ENCODE measurements at regions not wholly inside any gene's neighbourhood (a gene's known extent, or its start where the extent isn't known, plus 50 kb on each side); places are given as distances from the start of the nearest gene placed in this dataset.
"Not testable (repeated sequence)": the region's sequence is repeated elsewhere in the genome, so short reads cannot be mapped to it uniquely, and the experiment has no call there.

DNA sequence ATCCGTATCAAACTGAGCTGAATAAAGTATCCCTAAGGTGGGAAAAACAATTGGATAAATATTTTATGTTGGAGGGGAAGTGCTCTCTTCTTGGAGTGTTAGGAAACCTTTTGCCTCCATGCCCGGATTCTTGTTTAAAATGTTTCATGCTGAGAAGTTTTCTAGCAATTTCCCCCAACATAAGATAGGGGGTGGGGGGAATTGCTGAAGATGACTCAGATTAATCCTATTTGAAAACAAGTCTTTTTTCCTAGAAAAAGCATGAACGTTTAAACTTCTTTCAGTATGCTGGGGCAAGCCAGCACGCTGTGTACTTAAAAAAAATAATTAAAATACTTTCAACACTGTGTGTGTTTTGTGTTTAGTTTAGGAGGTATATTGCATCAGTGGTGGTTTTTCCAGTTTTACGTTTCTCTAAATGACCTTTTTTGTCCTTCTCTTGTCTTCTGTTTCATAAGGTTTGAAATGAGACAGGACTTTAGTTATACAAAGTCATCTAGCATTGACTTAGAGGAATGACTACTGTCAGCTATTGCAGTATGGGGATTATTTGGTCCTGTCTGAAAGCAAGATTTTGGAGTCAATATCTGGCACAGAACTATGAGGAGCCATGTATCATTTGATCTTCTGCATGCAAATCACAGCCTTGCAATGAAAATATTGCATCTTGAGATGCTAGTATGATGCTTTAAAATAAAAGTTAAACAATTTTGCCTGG is 295.9 kb downstream of the GATA3 start:
- DNase-seq, result no peak

DNA sequence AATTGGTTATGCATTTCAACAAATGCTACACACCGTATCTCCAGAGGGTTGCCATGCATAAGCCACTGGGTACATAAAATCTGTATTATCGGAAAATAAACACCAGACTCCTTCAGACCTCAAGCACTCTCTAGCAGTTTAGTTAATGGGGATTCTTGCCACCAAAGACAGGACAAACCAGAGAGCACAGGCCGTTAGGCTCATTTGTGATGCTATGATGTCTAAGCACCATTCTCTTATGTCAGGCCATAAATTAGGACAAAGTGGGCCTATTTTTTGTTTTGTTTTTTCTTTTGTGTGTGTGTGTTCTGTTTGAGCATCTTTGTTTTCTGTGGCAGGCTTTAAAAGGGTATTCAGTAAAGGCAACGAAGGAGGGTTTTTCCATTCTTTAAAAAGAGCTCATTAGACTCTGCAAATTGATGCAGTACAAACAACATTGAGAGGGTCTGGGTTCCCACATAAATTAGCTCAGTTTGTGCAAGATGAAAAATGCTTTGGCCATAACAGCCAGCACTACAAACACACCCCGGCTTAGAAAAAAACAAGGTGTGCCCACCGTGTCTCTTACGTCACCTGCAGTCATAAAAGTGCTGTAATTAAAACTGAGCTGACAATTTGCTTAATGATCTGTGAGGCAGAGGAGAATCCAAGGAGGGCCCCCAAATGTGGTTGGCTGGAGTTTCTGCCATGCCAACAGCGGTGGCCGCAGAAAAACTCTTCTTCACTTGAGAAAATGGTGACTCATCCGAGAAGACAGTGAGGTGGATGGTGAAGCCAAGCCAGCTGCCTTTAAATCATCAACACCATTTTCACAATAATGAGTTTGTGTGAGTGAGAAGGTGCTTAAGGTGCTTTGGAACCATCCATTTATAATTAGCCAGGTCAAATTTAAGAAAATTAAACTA is 297.9 kb downstream of the GATA3 start:
- no peak for DNase-seq

DNA sequence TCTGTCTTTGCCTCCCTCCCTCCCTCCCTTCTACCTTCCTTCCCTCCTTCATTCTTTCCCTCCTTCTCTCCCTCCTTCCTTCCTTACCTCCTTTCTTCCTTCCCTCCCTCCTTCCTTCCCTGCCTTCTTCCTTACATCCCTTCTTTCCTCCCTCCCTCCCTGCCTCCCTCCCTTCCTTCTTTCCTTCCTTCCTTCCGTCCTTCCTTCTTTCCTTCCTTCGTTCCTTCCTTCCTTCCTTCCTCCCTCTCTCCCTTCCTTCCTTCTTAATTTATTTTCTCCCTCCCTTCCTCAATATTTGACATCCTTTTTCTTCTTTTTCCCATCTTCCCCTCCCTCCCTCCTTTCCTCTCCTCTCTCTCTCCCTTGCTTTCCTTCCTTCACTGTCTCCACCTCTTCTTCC is 301.8 kb downstream of the GATA3 start:
- no peak for DNase-seq

DNA sequence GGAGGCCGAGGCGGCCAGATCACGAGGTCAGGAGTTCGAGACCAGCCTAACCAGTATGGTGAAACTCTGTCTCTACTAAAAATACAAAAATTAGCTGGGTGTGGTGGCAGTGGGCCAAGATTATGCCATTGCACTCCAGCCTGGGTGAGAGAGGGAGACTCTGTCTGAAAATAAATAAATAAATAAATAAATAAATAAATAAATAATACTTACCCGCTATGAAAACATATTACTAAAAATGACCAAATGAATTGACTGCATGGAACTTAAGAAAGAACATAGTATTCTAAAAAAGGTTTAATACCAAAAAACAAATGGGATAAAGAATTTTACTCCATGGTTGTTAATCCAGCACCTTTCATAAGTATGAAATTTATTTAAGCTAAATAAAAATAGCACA is 305.0 kb downstream of the GATA3 start:
- no peak for DNase-seq

DNA sequence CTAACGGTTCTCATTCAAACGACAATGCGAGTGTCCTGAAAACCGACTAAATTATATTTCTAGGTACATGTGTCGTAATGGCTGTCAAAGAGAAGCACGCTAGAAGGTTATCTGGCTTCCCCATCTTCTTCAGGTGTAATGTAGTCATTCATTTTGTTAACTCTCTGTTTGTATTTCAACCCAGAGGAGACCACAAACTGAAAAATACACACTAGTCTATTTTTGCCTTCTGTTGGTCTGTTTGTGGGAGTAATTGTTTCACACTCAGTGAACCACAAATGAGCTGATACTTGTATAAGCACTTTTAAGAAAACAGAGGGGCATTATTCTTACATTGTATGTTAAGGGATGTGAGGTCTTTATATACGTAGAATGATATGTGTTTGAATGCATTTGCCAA is 305.9 kb downstream of the GATA3 start:
- DNase-seq, result no peak

DNA sequence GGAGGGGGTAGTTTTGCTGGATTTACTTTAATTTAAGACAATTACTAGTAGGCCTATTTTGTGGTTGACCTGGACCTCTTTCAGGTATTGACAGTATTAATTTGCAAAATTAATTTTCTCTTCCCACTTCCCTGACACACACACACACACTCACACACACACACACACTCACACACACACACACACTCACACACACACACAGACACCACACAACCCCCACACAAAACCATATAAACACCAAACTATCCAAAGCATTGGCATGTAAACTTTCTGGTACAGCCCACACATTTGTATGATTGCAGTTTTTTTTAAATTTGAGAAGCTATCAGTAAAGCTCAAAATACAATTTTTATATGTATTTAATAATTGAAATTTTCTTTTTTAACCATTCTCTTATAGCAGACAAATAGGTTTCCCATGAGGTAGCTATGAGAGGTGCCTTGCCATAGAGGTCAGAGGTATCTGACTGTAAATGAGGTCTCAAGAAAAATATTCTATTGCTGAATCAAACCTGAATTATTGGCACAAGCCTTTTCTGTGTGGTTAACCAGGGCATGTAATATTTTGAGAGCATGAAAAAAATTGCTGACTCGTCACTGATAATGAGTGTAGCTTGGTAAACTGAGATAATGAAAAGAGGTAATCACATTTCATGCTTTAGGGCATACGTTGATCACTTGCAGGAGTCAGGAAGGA is 306.5 kb downstream of the GATA3 start:
- DNase-seq, result no peak

DNA sequence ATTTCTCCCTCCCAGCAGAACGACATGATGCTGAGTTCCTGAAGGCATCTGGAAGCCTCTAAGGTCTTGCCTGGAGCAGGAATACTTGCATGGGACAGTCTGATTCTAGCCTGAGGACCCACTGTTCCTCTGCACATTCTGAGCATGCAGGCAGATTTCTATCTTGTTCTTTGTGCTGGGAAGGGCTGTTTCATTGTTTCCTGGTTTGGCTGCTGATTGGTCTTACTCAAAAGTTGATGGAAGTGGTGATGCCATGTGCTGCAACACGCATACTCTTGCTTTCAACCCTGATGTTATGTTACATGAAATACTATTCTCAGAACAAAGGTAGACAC is 307.0 kb downstream of the GATA3 start:
- no peak for DNase-seq

DNA sequence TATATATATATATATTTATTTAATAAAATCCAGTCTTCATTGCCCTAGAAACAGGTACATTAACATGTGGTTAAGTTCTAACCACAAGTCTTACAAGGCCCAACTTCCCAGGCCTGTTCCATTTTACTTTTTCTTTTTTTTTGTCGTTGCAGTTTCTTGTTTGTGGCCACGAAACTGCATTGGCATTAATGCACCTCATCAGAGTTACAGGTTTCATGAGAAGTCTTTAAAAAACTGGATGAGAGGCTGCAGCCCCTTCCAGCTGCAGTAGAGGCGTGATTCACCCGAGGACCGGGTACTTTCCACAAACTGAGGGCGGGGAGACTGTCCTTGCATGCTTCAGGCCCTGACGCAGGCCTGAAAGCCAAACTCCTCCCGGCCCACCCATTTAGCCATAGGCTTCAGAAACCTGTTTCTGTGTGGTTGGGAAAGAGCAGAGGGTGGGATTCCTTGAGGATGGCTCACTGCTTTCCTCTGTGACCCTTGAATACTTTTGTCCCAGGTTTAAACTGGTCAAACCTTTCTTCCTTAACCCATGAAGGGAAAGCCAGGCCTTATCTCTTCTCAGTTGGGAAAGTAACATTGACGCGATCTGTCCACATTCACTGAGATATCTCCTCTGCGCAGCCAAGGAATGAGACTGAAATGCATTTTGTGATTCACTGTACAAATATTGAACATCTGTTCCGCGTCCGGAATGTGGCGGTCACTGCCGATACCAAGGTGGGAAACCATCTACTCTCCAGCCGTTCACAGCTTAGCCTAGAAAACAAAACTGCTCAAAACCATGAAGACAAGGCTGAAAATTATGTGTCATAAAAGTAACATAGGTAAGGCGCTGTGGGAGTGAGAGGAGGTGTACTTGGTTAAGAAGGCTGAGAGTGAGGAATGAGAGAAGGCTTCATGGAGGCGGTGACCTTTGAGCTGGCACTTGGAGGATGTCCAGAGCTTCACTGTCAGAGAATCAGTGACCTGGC is 311.7 kb downstream of the GATA3 start:
- no peak for DNase-seq

DNA sequence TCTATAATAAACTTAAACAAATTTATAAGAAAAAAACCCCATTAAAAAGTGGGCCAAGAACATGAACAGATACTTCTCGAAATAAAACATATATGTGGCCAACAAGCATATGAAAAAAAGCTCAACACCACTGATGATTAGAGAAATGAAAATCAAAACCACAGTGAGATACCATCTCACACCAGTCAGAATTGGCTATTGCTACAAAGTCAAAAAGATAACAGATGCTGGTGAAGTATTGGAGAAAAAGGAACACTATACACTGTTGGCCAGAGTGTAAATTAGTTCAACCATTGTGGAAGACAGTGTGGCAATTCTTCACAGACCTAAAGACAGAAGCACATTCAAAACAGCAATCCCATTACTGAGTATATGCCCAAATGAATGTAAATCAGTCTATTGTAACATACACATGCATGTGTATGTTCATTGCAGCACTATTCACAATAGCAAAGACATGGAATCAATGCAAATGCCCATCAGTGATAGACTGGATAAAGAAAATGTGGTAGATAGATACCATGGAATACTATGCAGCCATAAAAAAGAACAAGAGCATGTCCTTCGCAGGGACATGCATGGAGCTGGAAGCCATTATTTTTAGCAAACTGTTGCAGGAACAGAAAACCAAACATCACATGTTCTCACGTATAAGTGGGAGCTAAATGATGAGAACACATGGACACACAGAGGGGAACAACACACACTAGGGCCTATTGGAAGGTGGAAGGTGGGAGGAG is 313.4 kb downstream of the GATA3 start:
- DNase-seq, result not testable (repeated sequence)

DNA sequence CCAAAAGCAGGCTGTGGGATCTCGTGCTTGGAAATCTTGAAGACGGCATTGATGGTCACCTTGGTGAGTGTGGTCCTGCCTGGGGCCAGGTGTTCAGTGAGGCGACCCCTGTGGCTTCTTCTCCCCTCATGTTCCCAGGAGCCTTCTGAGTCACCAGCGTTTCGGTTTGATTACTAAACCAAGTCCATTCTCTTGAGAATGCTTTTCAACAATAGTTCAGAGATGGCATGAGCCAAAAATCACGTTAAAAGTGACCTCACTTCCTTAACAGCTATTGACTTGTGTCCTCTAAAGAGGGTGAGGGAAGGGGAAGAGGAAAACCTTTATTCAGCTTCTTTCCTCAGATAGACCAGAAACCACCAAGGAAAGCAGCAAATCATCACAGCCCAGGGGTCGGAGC is 315.2 kb downstream of the GATA3 start:
- DNase-seq, result no peak

DNA sequence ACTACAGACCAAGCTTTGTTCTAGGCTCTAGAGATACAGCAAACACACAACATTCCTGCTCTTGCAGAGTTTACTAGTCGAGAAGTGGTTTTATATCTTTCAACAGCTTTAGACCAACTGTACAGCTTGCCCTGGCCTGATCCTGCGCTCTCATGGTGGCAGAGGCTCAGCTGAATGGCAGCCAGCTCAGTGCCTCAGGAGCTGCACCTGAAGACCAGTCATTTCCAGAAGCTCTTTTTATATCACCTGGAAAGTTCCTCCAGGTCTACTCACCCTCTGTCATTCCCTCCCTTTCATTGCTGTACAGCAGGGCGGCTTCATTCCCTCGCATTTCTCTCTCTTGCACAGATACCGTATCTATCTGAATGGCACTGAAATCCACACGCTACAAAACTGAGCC is 319.8 kb downstream of the GATA3 start:
- no peak for DNase-seq

DNA sequence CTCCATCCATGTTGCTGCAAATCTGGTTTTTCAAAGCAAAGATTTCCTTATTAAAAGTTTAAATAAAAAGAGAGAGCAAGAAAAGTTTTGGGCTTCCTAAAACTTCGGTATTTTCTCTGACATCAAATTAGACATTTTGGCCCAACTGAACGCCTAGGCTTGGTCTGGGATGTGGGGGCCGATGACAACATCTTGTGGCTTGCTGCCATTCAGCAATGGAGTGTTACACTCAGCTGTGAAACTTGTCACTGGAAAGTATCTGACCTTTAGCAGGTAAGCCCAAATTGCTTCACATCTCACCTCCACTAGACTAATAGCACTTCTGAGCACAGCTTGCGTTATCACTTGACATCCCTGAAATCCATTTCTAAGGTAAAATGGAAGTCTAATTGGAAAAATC is 320.6 kb downstream of the GATA3 start:
- no peak for DNase-seq

DNA sequence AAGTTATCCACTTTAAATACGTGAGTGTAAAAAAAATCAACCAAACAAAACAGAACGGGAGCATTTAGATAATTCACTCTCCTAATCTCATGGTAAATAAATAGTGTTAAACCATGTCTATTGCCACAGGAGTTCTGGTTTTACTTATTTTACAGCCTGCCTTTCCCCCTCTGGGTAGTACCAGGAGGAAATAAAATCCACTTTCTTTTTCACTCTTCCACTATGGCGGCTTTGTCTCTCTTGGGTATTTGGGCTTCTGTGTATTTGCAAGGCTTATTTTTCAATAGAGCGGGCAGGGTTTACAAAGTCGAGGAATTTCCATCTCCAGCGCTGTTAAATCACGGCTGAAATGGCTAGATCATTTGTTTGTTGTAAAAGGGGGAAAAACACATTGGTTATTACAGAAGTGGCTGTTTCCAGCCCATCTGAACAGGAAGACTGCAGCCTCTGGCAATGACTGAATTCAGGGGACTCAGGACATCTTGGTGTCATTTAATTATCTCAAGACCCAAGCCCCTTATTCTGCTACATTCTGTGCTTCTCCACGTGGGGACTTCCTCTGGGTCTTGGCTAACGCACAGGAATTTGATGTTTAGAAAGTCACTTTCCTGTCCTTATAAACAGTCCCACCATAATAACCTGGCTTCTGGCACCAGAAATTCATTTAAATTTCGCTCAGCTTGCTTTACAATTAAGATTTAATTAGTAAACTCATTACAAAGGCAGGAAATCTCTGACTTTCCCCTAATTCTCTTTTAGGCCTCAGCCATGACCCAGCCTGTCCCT is 323.9 kb downstream of the GATA3 start:
- no peak for DNase-seq

DNA sequence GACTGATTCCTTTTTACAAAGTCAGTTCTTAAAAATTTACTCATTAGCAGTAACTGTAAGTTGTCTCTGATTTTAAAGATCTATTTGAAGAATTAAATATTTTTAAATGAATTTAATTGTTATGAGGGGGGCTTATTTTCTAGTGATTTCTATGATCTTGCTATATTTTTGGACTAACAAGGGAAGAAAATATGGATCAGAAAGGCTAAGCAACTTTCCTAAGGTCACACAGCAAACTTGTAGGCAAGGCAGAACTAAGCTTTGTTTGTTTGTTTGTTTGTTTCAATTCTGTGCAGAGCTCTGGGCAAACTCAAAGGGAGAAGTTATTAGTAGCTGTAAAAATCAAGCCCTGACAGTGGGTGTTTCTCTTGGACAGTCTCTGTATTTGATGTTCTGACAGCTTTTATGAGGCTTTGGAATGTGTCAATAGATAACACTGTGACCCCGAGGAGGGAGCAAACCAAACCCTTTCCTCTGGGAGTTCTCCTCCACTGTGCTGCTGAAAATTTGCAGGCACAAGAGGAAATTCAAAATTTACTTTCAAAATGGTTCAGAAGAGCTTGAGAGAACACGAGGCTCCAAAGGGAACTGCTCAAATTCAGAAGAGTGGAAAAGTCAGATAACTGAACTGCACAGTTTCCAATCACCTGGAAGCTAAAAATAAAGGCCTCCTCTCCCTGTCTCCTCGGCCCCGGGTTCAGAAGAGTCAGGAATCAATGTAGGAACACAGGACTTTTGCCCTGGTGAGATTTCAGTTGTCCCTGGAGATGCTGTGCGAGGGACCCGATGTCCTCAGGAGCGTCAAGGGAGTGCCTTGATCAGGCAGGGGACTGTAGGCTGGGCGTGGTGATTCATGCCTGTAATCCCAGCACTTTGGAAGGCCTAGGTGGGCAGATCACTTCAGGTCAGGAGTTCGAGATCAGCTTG is 325.7 kb downstream of the GATA3 start:
- no peak for DNase-seq

DNA sequence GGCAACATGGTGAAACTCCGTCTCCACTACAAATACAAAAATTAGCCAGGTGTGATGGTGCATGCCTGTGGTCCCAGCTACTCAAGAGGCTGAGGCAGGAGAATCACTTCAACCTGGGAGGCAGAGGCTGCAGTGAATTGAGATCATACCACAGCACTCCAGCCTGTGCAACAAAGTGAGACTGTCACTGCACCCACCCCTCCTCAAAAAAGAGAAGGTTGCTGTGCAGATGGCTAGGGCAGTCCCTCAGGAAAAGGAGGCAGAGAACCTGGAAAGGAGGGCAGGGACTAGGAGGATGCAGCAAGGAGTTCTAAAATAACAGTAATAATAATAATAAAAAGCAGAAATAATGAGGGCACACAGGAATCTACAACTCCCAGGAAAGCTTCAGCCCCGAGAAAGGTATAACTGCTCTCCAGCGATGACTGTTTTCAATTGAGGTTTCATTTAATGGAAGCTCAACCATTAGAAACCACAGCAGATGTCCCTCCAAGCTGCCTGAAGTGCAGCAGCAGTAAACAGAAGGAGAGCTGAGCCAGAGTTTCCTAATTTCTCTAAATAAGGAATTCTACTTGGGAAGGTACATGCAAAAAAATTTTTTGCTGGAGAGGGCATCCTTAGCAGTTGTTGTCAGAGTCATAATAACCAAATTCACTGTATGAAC is 326.5 kb downstream of the GATA3 start:
- DNase-seq, result no peak

DNA sequence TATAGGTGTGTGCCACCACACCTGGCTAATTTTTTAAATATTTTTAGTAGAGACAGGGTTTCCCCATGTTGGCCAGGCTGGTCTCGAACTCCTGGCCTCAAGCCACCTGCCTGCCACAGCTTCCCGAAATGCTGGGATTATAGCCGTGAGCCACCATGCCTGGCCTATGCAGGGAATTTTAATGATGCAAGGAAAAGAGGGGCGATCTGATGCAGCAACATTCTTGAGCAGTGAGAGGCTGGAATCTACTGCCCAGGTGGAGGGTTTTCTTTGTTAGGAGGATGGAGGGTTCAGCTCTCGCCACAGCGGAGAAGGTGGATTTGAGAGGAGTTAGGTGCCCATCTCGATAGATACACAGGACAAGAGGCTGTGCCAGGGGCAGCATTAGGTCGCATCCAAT is 332.3 kb downstream of the GATA3 start:
- no peak for DNase-seq

DNA sequence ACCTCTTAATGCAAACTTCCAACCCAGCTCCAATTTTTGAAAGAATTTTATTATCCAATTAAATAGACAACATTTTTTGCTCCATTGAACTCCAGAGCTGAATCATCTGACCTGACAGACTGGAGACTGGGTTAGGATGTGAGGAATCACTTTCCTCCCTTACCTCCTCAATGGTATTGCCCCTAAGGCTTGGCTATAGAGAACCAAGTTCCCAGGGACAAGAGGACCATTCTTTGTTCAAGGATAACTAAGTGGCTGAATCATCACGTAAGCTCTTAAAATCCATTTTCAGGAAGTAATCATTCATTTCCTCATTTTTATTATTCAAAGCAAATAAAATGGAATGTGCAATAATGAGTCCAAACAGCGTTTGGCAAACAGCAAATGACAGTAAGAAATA is 335.1 kb downstream of the GATA3 start:
- DNase-seq, result no peak

DNA sequence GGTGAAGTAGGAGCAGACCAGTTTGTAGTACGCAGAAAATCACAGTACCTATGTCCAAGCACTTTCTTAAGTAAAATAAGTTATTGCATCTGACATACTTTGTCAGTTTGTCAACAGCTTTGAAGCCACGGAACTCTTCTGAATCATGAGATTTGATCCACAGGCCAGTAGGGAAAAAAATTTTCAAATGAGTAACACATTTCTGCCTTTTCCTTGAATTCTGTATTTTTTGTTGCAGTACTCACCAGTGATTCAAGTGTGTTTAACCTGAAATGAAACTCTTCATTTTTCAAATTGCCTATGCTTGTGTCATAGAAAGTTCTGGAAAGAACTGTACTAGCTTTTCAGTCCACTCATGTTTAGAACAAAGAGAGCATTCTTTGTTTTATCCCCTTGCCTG is 337.7 kb downstream of the GATA3 start:
- DNase-seq, result no peak

DNA sequence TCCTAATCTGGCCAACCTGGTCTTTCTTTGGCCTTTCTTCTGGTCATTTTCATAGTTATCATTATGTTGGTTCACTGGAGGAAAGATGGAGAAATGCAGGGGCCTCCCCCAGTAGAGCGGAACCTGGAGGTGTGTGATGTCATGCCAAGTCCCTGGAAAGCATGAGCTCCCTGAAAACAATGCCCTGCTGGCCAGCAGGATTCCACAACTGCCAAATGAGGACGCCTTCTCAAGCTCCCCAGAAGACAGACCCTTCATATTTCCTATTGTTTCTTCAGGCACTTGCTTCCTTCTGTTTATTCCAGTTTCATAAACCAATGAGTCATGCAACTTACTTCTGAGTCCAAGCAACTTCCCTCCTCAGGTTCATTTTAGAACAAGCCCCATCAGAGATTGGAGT is 339.0 kb downstream of the GATA3 start:
- no peak for DNase-seq

Data from NCI-H1417 (cell line).